Gastroesophageal sphincter (tissue), 4 donors: ENCODE measurements at regions not wholly inside any gene's neighbourhood (a gene's known extent, or its start where the extent isn't known, plus 50 kb on each side); places are given as distances from the start of the nearest gene placed in this dataset.

Experiments
- ATAC-seq: fragments of 150-250 bp; one replicate; pipeline ENCODE4 v1.9.1; 2016; ENCODE audit warnings: mild to moderate bottlenecking, moderate library complexity
- H3K27ac ChIP-seq, 4 donors: fragments of 200-600 bp; sonication (generic) in 3 of 4; 1 replicate in 3 of 4; 2 replicates in 1 of 4; pipeline ENCODE4 v1.5.1; 2016 to 2019
- H3K27me3 ChIP-seq: fragments of 200-600 bp; sonication (generic); one replicate; pipeline ENCODE4 v1.5.1; 2019
- H3K36me3 ChIP-seq, 2 donors: fragments of 200-600 bp; sonication (generic); one replicate each; pipeline ENCODE4 v1.5.1; 2019; ENCODE audit warnings: control low read depth in 1 of 2
- H3K4me1 ChIP-seq, 3 donors: fragments of 200-600 bp; sonication (generic); 1 replicate in 2 of 3; 2 replicates in 1 of 3; pipeline ENCODE4 v1.5.1; 2016 to 2019; ENCODE audit warnings: control low read depth in 2 of 3
- H3K4me3 ChIP-seq, 2 donors: fragments of 200-600 bp; sonication (generic); one replicate each; pipeline ENCODE4 v1.5.1; 2019; ENCODE audit warnings: mild to moderate bottlenecking in 1 of 2, moderate library complexity in 1 of 2
- H3K9me3 ChIP-seq, 3 donors: fragments of 200-600 bp; sonication (generic); one replicate each; pipeline ENCODE4 v1.5.1; 2017 to 2019; ENCODE audit warnings: control low read depth in 2 of 3
- EP300 ChIP-seq: sonication (generic); formaldehyde crosslinking; IDR thresholded peaks from one replicate; pipeline ENCODE4 v1.6.1; 2017; ENCODE audit warnings: antibody characterized with exemption, mild to moderate bottlenecking
- POLR2A ChIP-seq, 2 donors: fragments of 450-650 bp; IDR thresholded peaks; one replicate each; pipeline ENCODE4 v1.6.1; 2017; ENCODE audit warnings: antibody characterized with exemption in 2 of 2, mild to moderate bottlenecking in 2 of 2, moderate library complexity in 1 of 2
- POLR2AphosphoS5 ChIP-seq: sonication (generic); formaldehyde crosslinking; IDR thresholded peaks from one replicate; pipeline ENCODE4 v1.6.1; 2017; ENCODE audit warnings: antibody characterized with exemption
- WGBS, 2 donors: methylation state at CpG; one replicate each; pipeline ENCODE4 v1.1.5; 2018; ENCODE audit warnings: low coverage in 1 of 2; 5-methylcytosine and 5-hydroxymethylcytosine counted together
- TF ChIP-seq, protein P1 (sequence below), 4 experiments: fragments of 200-600 bp in 2 of 4; fragments of 450-650 bp in 2 of 4; sonication (generic) in 1 of 4; IDR thresholded peaks; one replicate each; pipeline ENCODE4 v1.5.1; 2017 to 2019; ENCODE audit warnings: antibody characterized with exemption in 4 of 4, mild to moderate bottlenecking in 2 of 4, moderate library complexity in 2 of 4

- H3K27me3 ChIP-seq, result no peaks in the 10 kb centered on the region
- no peak overlapping the region for H3K27ac ChIP-seq
- H3K4me1 ChIP-seq, result no peaks in the 10 kb centered on the region
- no peaks in the 10 kb centered on the region for H3K9me3 ChIP-seq
- no peak for ATAC-seq
- TF ChIP-seq, protein P1, sequence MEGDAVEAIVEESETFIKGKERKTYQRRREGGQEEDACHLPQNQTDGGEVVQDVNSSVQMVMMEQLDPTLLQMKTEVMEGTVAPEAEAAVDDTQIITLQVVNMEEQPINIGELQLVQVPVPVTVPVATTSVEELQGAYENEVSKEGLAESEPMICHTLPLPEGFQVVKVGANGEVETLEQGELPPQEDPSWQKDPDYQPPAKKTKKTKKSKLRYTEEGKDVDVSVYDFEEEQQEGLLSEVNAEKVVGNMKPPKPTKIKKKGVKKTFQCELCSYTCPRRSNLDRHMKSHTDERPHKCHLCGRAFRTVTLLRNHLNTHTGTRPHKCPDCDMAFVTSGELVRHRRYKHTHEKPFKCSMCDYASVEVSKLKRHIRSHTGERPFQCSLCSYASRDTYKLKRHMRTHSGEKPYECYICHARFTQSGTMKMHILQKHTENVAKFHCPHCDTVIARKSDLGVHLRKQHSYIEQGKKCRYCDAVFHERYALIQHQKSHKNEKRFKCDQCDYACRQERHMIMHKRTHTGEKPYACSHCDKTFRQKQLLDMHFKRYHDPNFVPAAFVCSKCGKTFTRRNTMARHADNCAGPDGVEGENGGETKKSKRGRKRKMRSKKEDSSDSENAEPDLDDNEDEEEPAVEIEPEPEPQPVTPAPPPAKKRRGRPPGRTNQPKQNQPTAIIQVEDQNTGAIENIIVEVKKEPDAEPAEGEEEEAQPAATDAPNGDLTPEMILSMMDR (IDR thresholded peaks at IDR 0.05), result no peak
- no peak for TF ChIP-seq EP300
- no peak for TF ChIP-seq POLR2A (IDR thresholded peaks at IDR 0.05)
- no peak for TF ChIP-seq POLR2AphosphoS5
- H3K4me3 ChIP-seq, result no peak overlapping the region
- H3K36me3 ChIP-seq, result no peaks in the 10 kb centered on the region
Measured at GRCh38 chr5:67459253-67459652, 262.7 kb upstream of the CD180 start.

DNA sequence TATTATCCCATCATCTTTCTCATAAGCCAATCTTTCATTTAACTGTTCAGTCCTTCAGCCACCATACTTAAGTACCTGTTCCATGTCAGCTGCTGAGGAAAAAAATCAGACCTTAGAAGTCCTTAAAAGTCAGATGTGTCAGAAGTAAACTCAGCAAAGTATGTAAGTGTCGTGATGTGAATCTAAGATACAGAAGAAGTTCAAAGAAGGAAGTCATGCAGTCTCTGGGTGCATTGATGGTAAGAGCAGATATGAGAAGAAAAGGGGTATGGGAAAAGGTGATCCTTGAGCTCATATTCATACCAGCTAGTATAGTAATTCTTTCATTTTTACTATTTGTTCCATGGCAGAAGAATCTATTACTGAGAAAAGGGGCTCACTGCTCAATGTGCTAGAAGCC is 259.4 kb upstream of the CD180 start:
- no peak for ATAC-seq
- Histone ChIP-seq H3K4me3 (no peak overlapping the region), H3K36me3 (no peaks in the 10 kb centered on the region), H3K9me3 (no peaks in the 10 kb centered on the region), H3K27ac (no peak overlapping the region), H3K27me3 (no peaks in the 10 kb centered on the region), H3K4me1 (peaks cover 0 to 3% (median 0%) of the 10 kb centered on the region in 3 donors)
- TF ChIP-seq POLR2A (IDR thresholded peaks at IDR 0.05), result no peak
- no peak for TF ChIP-seq POLR2AphosphoS5
- TF ChIP-seq EP300, result no peak
- TF ChIP-seq, protein P1 (IDR thresholded peaks at IDR 0.05), result no peak
- WGBS, 2 donors, result 67 to 71% methylated on average over 1 of the region's 1 CpG

DNA sequence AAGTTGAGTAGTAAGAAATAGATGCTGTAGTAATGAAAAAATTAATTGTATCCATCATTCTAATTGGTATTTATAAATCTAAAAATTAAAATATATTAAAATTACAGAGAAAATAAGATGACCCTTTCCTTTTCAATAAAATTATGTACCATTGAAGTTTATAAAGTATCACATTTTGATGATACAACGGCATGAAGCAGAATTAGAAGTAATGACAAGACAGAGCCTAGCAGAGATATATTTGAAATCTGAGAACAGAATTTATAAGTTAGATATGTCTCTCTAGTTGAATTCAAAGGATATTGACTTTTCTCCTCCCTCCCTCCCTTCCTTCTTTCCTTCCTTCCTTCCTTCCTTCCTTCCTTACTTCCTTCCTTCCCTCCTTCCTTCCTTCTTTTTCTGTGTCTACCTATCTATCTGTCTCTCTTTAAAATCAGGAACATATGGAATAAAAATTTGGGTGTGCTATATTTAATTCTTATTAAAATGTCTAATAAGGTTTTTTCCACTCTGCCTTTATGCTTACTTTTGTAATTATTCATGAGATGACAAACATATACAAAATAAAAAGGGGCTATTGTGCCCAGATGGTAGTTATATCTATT is 258.5 kb upstream of the CD180 start:
- 100% methylated on average over 1 of the region's 1 CpG for WGBS, 2 donors
- Histone ChIP-seq H3K27ac (no peak overlapping the region), H3K36me3 (no peaks in the 10 kb centered on the region), H3K4me1 (peaks cover 0 to 3% (median 0%) of the 10 kb centered on the region in 3 donors), H3K9me3 (no peaks in the 10 kb centered on the region), H3K4me3 (no peak overlapping the region), H3K27me3 (no peaks in the 10 kb centered on the region)
- TF ChIP-seq EP300, result no peak
- TF ChIP-seq, protein P1 (IDR thresholded peaks at IDR 0.05), result no peak
- no peak for TF ChIP-seq POLR2AphosphoS5
- no peak for ATAC-seq

GRCh38 chr5:67453111-67453905 is 256.7 kb upstream of the CD180 start:
- no peak for ATAC-seq
- no peak for TF ChIP-seq POLR2AphosphoS5
- TF ChIP-seq, protein P1 (IDR thresholded peaks at IDR 0.05), result no peak
- TF ChIP-seq POLR2A (IDR thresholded peaks at IDR 0.05), result no peak
- TF ChIP-seq EP300, result no peak
- no peak overlapping the region for H3K4me3 ChIP-seq
- H3K36me3 ChIP-seq, result no peaks in the 10 kb centered on the region
- H3K4me1 ChIP-seq, result peaks cover 0 to 3% (median 0%) of the 10 kb centered on the region in 3 donors
- H3K27ac ChIP-seq, result no peak overlapping the region
- no peaks in the 10 kb centered on the region for H3K9me3 ChIP-seq
- H3K27me3 ChIP-seq, result no peaks in the 10 kb centered on the region
- WGBS, 2 donors, result 80 to 88% methylated on average over 2 to 4 of the region's 4 CpGs
